HG03521 (cell line): ENCODE measurements at regions not wholly inside any gene's neighbourhood (a gene's known extent, or its start where the extent isn't known, plus 50 kb on each side); places are given as distances from the start of the nearest gene placed in this dataset.
"Not testable (repeated sequence)": the region's sequence is repeated elsewhere in the genome, so short reads cannot be mapped to it uniquely, and the experiment has no call there.

Experiments
- ATAC-seq: cut with Tn5 transposase; IDR thresholded peaks from one replicate; pipeline ENCODE4 v1.9.1; 2021; ENCODE audit warnings: mild to moderate bottlenecking, moderate library complexity; ENCODE audit not compliant: unreplicated experiment

DNA sequence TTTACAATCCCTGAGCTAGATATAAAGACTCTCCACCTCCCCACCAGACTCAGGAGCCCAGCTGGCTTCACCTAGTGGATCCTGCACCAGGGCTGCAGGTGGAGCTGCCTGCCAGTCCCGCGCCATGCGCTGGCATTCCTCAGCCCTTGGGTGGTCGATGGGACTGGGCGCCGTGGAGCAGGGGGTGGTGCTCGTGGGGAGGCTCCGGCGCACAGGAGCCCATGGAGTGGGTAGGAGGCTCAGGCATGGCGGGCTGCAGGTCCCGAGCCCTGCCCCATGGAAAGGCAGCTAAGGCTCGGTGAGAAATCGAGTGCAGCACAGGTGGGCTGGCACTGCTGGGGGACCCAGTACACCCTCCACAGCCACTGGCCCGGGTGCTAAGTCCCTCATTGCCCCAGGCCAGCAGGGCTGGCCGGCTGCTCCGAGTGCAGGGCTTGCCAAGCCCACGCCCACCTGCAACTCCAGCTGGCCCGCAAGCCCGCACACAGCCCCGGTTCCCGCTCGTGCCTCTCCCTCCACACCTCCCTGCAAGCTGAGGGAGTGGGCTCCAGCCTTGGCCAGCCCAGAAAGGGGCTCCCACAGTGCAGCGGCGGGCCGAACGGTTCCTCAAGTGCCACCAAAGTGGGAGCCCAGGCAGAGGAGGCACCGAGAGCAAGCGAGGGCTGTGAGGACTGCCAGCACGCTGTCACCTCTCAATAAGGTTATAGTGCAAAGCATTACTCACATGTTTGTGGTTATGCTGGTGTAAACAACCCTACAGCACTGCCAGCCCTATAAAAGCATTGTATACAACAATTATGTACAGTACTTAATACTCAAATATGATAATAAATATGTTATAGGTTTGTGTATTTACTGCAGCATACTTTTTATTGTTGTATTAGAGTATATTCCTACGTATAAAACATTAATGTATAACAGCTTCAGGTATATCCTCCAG, 757.3 kb downstream of the SLC6A15 start:
- not testable (repeated sequence) for ATAC-seq

- ATAC-seq: not testable (repeated sequence)
Observed at GRCh38 chr12:84154439-84154990, 758.1 kb downstream of the SLC6A15 start.

GRCh38 chr12:84150201-84150600, 762.4 kb downstream of the SLC6A15 start:
- no peak for ATAC-seq

GRCh38 chr12:84148335-84148734, 764.3 kb downstream of the SLC6A15 start:
- no peak for ATAC-seq

- no peak for ATAC-seq
Observed at GRCh38 chr12:84136862-84137367, 775.7 kb downstream of the SLC6A15 start.

DNA sequence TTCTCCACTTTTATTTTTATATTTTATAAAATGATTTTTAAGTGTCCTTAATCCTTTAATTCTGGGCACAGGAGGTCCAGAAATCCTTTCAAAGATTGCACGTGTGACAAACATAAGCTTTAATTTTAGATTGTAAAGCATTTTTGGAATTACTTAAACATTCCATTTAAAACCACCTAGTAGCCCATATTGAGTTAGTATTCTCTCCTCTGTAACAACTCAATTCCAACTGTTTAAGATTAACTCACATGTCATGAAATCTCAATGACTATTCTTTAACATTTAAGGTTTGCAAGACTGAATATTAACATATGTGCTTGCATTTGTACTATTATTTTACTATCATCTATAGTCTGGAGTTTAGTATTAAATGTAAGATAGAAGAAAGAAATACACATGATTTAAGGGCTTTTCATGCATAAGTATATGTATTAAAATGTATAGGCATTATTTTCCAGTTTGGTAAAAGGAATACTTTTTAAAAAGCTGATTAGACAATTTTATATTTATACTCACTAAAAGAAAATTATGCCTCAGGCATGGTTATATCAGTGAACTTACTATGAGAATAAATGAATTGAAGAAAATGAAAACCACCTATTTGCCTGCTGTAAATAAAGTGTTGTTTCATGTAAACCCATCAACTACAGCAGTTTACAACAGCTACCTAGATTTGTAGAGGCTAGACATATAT, 776.9 kb downstream of the SLC6A15 start:
- no peak for ATAC-seq

DNA sequence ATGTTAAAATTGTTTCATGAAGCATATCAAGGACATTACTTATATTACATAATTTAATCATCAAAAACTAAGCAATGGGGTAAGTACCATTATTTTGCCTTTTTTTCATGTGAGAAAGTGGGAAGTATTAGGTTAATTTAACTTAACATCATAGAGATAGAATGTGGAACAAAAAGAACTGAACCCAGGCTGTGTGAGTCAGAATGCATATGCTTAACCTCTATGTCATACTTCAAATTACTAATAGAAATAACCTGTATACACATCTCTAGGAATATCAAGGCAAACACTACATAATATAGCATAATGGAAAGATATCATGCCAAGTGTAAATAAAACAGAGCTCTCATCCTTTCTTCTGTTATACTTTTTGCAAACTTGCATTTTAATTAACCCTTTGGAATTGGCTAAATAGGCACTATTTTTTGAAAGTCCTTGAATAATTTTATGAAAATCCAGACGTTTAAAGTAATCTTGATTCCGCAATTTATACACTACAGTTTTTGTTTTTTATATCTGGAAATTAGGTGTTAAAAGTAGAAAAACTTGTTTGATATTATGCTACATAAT, 777.7 kb downstream of the SLC6A15 start:
- ATAC-seq: no peak

- no peak for ATAC-seq
Observed at GRCh38 chr12:84131076-84131475, 781.5 kb downstream of the SLC6A15 start.

- no peak for ATAC-seq
Observed at GRCh38 chr12:84128117-84128991, 784.2 kb downstream of the SLC6A15 start.

GRCh38 chr12:84124211-84124610, 788.4 kb downstream of the SLC6A15 start:
- no peak for ATAC-seq

GRCh38 chr12:84117190-84117589, 795.4 kb downstream of the SLC6A15 start:
- no peak for ATAC-seq

- ATAC-seq: no peak
Observed at GRCh38 chr12:84113666-84114065, 798.9 kb downstream of the SLC6A15 start.

GRCh38 chr12:84103886-84104285, 808.7 kb downstream of the SLC6A15 start:
- ATAC-seq: not testable (repeated sequence)

GRCh38 chr12:84101963-84102362, 810.6 kb downstream of the SLC6A15 start:
- ATAC-seq: not testable (repeated sequence)

DNA sequence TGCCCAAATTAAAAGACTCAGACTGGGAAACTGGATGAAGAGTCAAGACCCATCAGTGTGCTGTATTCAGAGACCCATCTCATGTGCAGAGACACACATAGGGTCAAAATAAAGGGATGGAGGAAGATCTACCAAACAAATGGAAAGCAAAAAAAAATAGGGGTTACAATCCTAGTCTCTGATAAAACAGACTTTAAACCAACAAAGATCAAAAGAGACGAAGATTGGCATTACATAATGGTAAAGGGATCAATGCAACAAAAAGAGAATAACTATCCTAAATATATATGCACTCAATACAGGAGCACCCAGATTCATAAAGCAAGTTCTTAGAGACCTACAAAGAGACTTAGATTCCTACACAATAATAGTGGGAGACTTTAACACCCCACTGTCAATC, 813.0 kb downstream of the SLC6A15 start:
- ATAC-seq: not testable (repeated sequence)

GRCh38 chr12:84091651-84092050, 820.9 kb downstream of the SLC6A15 start:
- ATAC-seq: no peak

- ATAC-seq: no peak
Observed at GRCh38 chr12:84089356-84089755, 823.2 kb downstream of the SLC6A15 start.

GRCh38 chr12:84085046-84085445, 827.6 kb downstream of the SLC6A15 start:
- no peak for ATAC-seq

GRCh38 chr12:84079626-84080025, 833.0 kb downstream of the SLC6A15 start:
- no peak for ATAC-seq

DNA sequence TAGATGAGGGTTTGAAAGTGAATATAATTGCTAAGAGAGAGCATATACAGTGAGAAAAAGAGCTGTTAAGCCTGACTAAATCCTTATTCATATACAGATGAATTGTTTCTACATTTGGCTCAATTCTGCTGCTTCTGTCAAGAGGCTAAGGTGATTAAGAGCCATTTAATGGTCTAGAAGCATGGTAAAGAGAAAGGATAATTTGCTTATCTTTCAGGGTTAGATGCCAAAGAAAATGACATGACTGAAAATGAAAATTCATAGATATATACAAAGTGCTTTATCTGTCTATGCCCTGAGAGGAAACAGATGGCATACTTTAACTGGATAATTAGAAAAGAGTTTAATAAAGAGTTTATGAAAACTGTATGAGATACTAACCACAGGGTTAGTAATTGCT, 834.9 kb downstream of the SLC6A15 start:
- ATAC-seq: no peak
